ENCODE measurements at regions not wholly inside any gene's neighbourhood (a gene's known extent, or its start where the extent isn't known, plus 50 kb on each side); places are given as distances from the start of the nearest gene placed in this dataset.
"Not testable (repeated sequence)": the region's sequence is repeated elsewhere in the genome, so short reads cannot be mapped to it uniquely, and the experiment has no call there.

- Histone ChIP-seq H3K27ac (no peak overlapping the region), H3K4me3 (no peak overlapping the region), H3K36me3 (no peaks in the 10 kb centered on the region), H3K9me3 (replicated peaks) (no peaks in the 10 kb centered on the region), H3K27me3 (no peaks in the 10 kb centered on the region), H3K4me1 (no peaks in the 10 kb centered on the region)
- DNase-seq: no peak
These were observed 72.6 kb downstream of the ISX start for GRCh38 chr22:35138521-35138920.

GRCh38 chr22:35140879-35141745, 75.2 kb downstream of the ISX start:
- H3K4me3 ChIP-seq: no peak overlapping the region
- no peaks in the 10 kb centered on the region for H3K36me3 ChIP-seq
- no peaks in the 10 kb centered on the region for H3K27me3 ChIP-seq
- DNase-seq: peak in 1 of 2 experiments; percentile 28
- H3K27ac ChIP-seq: no peak overlapping the region
- no peaks in the 10 kb centered on the region for H3K9me3 ChIP-seq (replicated peaks)
- H3K4me1 ChIP-seq: no peaks in the 10 kb centered on the region

- no peaks in the 10 kb centered on the region for H3K4me1 ChIP-seq
- H3K9me3 ChIP-seq (replicated peaks): no peaks in the 10 kb centered on the region
- H3K27me3 ChIP-seq: no peaks in the 10 kb centered on the region
- no peak overlapping the region for H3K4me3 ChIP-seq
- no peaks in the 10 kb centered on the region for H3K36me3 ChIP-seq
- no peak for DNase-seq
- H3K27ac ChIP-seq: no peak overlapping the region
These were observed 82.4 kb downstream of the ISX start for GRCh38 chr22:35148381-35148780.

GRCh38 chr22:35148866-35149548, 83.0 kb downstream of the ISX start:
- no peak for DNase-seq
- H3K4me3 ChIP-seq: no peak overlapping the region
- H3K9me3 ChIP-seq (replicated peaks): no peaks in the 10 kb centered on the region
- H3K4me1 ChIP-seq: no peaks in the 10 kb centered on the region
- no peaks in the 10 kb centered on the region for H3K36me3 ChIP-seq
- H3K27ac ChIP-seq: no peak overlapping the region
- H3K27me3 ChIP-seq: no peaks in the 10 kb centered on the region

GRCh38 chr22:35150183-35151107, 84.5 kb downstream of the ISX start:
- no peaks in the 10 kb centered on the region for H3K9me3 ChIP-seq (replicated peaks)
- no peak overlapping the region for H3K4me3 ChIP-seq
- H3K27ac ChIP-seq: no peak overlapping the region
- H3K4me1 ChIP-seq: 0 out of 2 replicates have a peak, but pooled peaks cover 2% of the 10 kb centered on the region
- peak; percentile 67 to 79 for DNase-seq
- H3K27me3 ChIP-seq: no peaks in the 10 kb centered on the region
- no peaks in the 10 kb centered on the region for H3K36me3 ChIP-seq

GRCh38 chr22:35152316-35152715, 86.4 kb downstream of the ISX start:
- Histone ChIP-seq H3K36me3 (no peaks in the 10 kb centered on the region), H3K27me3 (no peaks in the 10 kb centered on the region), H3K4me3 (no peak overlapping the region), H3K4me1 (0 out of 2 replicates have a peak, but pooled peaks cover 2% of the 10 kb centered on the region), H3K9me3 (replicated peaks) (no peaks in the 10 kb centered on the region), H3K27ac (no peak overlapping the region)
- no peak for DNase-seq

GRCh38 chr22:35154937-35155387, 89.0 kb downstream of the ISX start:
- H3K27ac ChIP-seq: no peak overlapping the region
- H3K4me3 ChIP-seq: no peak overlapping the region
- DNase-seq: peak; percentile 57 to 75
- no peaks in the 10 kb centered on the region for H3K36me3 ChIP-seq
- no peaks in the 10 kb centered on the region for H3K9me3 ChIP-seq (replicated peaks)
- H3K27me3 ChIP-seq: no peaks in the 10 kb centered on the region
- 0 out of 2 replicates have a peak, but pooled peaks cover 2% of the 10 kb centered on the region for H3K4me1 ChIP-seq

- 0 out of 2 replicates have a peak, but pooled peaks cover 2% of the 10 kb centered on the region for H3K4me1 ChIP-seq
- no peaks in the 10 kb centered on the region for H3K9me3 ChIP-seq (replicated peaks)
- no peak overlapping the region for H3K27ac ChIP-seq
- no peaks in the 10 kb centered on the region for H3K27me3 ChIP-seq
- DNase-seq: peak in 1 of 2 experiments; percentile 31
- no peak overlapping the region; the same call in 1 of the 2 replicates for H3K4me3 ChIP-seq
- no peaks in the 10 kb centered on the region for H3K36me3 ChIP-seq
These were observed 89.6 kb downstream of the ISX start for GRCh38 chr22:35155403-35156025.

- Histone ChIP-seq H3K4me1 (0 out of 2 replicates have a peak, but pooled peaks cover 2% of the 10 kb centered on the region), H3K27me3 (no peaks in the 10 kb centered on the region), H3K4me3 (peak overlapping the region; percentile 88), H3K36me3 (no peaks in the 10 kb centered on the region), H3K9me3 (replicated peaks) (no peaks in the 10 kb centered on the region), H3K27ac (peak overlapping the region; percentile 67)
- DNase-seq: no peak
These were observed 91.0 kb downstream of the ISX start for GRCh38 chr22:35156945-35157344.

GRCh38 chr22:35158336-35158735, 92.4 kb downstream of the ISX start:
- no peaks in the 10 kb centered on the region for H3K36me3 ChIP-seq
- H3K4me3 ChIP-seq: no peak overlapping the region

GRCh38 chr22:35159343-35159742, 93.4 kb downstream of the ISX start:
- H3K4me1 ChIP-seq: 0 out of 2 replicates have a peak, but pooled peaks cover 2% of the 10 kb centered on the region
- no peak overlapping the region for H3K4me3 ChIP-seq
- no peaks in the 10 kb centered on the region for H3K27me3 ChIP-seq
- no peak overlapping the region for H3K27ac ChIP-seq
- H3K9me3 ChIP-seq (replicated peaks): no peaks in the 10 kb centered on the region
- DNase-seq: no peak
- H3K36me3 ChIP-seq: no peaks in the 10 kb centered on the region

More at GRCh38 chr22:35158336-35158735, 92.4 kb downstream of the ISX start:
- H3K27ac ChIP-seq: no peak overlapping the region
- no peaks in the 10 kb centered on the region for H3K9me3 ChIP-seq (replicated peaks)
- H3K27me3 ChIP-seq: no peaks in the 10 kb centered on the region
- no peak for DNase-seq
- H3K4me1 ChIP-seq: 0 out of 2 replicates have a peak, but pooled peaks cover 2% of the 10 kb centered on the region

- Histone ChIP-seq H3K4me1 (no peaks in the 10 kb centered on the region), H3K36me3 (no peaks in the 10 kb centered on the region), H3K27me3 (no peaks in the 10 kb centered on the region), H3K27ac (no peak overlapping the region), H3K4me3 (no peak overlapping the region), H3K9me3 (replicated peaks) (no peaks in the 10 kb centered on the region)
- no peak for DNase-seq
These were observed 94.3 kb downstream of the ISX start for GRCh38 chr22:35160268-35160667.

GRCh38 chr22:35165896-35166295, 91.4 kb upstream of the HMGXB4 start:
- H3K36me3 ChIP-seq; H3K27ac ChIP-seq; H3K9me3 ChIP-seq (replicated peaks); H3K4me1 ChIP-seq; H3K4me3 ChIP-seq; H3K27me3 ChIP-seq; DNase-seq: not testable (repeated sequence)

Measured in SJCRH30 (cell line).